Astrocyte (in vitro differentiated cells and primary cell): ENCODE measurements at regions not wholly inside any gene's neighbourhood (a gene's known extent, or its start where the extent isn't known, plus 50 kb on each side); places are given as distances from the start of the nearest gene placed in this dataset.

Experiments used
- EZH2 ChIP-seq: IDR thresholded peaks from 2 replicates; pipeline ENCODE4 v1.6.1; 2012; ENCODE audit warnings: mild to moderate bottlenecking, low read length, inconsistent platforms; ENCODE audit not compliant: insufficient read depth
- TF ChIP-seq, protein P1 (sequence below): IDR thresholded peaks from 2 replicates; pipeline ENCODE4 v1.5.1; 2011; ENCODE audit warnings: low read depth, mild to moderate bottlenecking, inconsistent platforms, low read length, moderate library complexity; ENCODE audit not compliant: insufficient read depth

DNA sequence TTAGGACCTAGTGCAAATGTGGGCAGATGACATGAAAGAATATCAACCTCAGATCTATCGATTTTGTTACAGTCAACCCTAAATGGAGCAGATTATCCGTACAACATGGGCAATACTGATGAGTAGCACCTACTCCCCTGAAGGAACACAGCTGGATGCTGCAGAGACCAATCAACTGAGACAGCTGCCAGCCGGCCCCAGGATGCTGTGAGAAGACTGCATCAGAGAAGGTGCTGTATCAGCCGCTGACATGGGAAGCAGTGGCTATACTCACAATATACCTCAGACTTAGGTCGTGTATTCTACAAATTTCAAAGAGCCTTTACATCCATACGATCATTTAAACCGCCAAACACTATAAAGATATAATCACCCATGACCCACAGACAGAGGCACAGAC lies 95.9 kb upstream of the FNDC3A start:
- TF ChIP-seq, protein P1, sequence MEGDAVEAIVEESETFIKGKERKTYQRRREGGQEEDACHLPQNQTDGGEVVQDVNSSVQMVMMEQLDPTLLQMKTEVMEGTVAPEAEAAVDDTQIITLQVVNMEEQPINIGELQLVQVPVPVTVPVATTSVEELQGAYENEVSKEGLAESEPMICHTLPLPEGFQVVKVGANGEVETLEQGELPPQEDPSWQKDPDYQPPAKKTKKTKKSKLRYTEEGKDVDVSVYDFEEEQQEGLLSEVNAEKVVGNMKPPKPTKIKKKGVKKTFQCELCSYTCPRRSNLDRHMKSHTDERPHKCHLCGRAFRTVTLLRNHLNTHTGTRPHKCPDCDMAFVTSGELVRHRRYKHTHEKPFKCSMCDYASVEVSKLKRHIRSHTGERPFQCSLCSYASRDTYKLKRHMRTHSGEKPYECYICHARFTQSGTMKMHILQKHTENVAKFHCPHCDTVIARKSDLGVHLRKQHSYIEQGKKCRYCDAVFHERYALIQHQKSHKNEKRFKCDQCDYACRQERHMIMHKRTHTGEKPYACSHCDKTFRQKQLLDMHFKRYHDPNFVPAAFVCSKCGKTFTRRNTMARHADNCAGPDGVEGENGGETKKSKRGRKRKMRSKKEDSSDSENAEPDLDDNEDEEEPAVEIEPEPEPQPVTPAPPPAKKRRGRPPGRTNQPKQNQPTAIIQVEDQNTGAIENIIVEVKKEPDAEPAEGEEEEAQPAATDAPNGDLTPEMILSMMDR: no peak
- TF ChIP-seq EZH2: no peak
